HG02798 (cell line): ENCODE measurements at regions not wholly inside any gene's neighbourhood (a gene's known extent, or its start where the extent isn't known, plus 50 kb on each side); places are given as distances from the start of the nearest gene placed in this dataset.
"Not testable (repeated sequence)": the region's sequence is repeated elsewhere in the genome, so short reads cannot be mapped to it uniquely, and the experiment has no call there.

Experiments used
- ATAC-seq: cut with Tn5 transposase; IDR thresholded peaks from one replicate; pipeline ENCODE4 v1.9.1; 2021; ENCODE audit warnings: mild to moderate bottlenecking; ENCODE audit not compliant: unreplicated experiment, poor library complexity

DNA sequence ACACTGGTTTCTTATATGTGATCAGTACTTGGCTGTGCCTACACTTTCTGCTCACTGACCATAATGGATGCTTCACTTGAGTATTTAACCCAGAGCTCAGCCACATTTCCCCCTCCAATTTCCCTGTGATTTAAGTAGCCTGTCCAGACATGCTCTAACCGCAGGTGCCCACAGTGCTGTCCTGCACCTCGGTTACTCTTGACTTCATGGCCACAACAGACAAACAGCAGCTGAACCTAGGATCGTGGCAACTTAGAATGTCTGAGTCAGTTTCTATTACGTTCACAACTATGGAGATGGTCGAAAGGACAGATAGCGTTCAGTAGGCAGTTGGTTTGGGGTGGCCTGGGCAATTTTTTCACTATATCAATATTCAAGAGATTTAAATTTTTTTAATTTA is 306.9 kb upstream of the SGK1 start:
- no peak for ATAC-seq

DNA sequence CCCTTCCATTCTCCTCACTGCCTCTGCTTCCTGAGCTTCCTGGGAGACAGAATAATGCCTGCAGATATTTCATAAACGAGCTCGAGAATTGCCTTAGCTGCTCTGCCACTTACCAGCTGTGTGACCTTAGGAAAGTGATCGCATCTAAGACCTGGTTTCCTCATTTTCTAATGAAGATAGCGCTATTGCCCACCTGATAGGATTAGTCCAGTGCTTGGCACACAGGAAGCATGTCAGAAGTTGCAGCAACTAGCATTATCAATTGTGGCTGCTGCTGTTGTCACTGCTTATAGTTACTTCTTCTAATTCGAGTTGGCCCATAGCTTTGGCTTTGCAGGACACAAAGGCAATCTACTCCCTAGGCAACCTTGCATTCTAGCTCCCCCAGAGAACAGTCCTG is 305.5 kb upstream of the SGK1 start:
- no peak for ATAC-seq

DNA sequence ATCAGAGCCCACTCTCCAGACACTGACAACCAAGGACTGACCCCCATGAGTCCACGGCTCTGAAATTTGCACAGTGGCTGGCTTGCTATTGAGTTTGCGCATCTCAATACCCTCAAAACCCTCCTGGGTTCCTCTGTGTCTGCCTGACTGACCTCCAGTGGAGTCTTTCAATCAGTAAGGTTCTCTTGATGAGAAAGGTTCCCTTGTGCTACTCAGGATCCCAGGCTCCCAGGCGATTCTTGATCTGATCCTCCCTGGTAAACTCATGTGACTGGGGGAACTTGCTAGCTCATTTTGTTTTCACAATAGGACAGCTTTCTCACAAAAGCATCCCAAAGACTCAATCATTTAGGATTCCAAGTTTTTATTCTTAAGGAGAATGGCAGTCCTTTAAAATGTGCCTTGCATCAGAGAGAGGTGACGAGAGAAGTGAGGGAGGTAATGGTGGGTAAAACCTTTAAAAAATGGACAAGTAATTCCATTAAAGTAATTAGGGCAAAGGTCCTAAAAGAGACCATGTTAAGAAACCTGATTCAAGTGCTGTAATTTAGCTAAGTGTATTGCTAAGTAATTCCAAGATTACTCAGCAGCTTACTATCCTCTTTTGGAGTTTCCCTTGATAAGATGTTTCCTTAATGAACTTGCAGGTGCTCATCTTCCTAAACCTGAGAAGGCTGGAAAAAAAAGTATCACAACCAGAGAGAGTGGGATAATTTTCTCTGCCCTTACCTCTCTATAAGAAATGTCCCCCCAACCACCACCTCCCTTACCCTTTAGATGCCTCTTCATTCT is 304.7 kb upstream of the SGK1 start:
- no peak for ATAC-seq

DNA sequence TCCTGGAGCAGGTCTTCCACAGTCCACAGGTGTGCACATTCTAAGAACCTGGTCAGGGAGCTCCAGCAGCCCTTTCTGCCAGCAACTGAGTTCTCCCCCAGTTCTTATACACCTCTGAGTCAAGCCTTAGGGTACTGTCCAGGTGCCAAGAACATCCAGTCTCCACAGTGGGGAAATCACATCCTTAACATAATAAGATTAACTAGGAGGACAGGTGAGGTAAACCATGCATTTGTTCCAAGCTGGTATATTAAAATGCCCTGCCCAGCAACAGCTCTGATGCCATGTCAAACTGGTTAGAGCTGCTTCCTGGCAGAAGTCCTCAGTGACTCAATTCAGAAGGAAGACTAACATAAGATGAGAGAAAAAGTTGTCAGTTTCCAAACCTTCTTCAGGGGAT is 303.9 kb upstream of the SGK1 start:
- ATAC-seq = no peak

DNA sequence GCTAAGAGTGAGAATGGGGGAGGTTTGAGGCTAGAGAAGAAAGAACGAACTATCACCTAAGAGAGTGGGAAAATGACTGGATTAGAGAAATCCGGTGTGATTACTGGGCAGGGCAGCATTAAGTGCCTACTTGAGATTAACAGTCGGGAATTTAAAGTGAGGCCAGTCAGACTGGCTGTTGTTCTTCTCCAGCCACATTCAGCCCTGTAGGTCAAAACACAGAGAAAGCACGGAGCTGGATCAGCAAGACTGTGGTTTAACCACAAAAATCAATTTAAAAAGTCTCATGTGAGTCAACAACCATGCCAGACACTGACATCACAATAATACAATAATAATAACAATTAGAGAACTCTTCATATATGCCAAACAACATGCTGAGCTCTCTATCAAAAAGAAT is 301.9 kb upstream of the SGK1 start:
- ATAC-seq = no peak

DNA sequence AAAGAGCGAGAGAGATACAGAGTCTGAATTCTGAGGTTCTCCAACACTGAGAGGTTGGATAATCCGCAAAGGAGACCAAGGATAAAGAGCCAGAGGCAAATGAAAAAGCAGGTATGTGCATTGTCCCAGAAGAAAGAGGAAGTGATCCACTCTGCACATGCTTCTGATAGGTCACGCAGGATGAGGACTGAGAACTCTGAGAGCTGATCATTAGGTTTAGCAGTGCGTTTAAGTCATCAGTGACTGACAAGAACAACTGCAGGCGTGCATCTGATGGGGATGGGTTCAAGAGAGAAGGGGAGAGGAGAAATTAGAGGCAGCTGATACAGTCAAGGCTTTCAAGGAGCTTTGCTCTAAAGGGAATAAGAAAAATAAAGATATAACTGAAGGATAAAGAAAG is 301.2 kb upstream of the SGK1 start:
- ATAC-seq = peak; percentile 87

DNA sequence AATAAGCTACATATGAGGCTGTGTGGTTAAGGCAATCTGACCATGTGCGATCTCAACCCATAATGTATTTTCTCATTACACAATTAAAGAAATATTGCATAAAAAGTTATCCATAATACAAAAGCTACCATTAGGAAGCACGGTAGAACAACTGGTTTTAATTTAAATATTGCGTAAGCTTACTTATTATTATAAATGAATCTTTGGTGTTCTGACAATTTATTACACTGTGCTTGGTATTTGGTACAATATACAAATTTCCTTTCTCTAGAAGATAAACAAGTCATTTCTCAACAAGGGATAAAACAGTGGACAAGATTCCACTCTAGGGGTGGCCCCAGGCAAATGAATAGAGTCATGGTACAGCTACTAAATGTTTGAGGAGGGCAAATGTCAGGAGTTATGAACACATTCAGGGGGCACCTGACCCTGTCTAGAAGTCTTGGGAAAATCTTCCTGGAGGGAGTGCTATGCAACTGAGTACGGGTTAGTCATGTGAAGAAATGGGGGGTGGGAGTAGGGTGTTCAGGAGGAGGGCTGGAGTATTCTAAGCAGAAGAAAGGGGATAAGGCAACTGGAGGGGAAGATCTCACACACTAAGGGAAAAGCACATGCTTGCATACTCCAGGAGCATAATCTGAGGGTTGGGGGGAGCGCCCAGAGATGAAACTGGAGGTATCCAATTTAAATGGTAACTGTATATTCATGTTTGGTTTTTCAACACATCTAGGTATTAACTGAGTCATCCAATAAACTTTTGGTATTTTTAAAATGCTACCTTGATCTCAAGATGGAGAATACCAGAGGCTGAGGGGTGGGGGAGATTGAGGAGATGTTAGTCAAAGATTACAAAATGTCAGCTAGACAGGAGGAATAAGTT is 296.9 kb upstream of the SGK1 start:
- no peak for ATAC-seq

DNA sequence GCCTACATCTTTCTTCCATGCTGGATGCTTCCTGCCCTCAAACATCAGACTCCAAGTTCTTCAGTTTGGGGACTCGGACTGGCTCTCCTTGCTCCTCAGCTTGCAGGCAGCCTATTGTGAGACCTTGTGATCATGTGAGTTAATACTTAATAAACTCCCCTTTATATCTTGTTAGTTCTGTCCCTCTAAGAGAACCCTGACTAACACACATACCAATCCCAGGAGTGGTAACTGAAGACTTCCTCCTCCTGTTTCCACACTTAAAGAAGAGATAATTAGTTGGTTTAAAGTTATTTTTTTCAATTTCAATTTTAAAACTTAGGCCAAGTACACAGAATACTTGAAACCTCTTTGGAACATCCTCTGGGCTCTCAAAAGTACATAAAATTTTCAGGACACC is 294.2 kb upstream of the SGK1 start:
- not testable (repeated sequence) for ATAC-seq

DNA sequence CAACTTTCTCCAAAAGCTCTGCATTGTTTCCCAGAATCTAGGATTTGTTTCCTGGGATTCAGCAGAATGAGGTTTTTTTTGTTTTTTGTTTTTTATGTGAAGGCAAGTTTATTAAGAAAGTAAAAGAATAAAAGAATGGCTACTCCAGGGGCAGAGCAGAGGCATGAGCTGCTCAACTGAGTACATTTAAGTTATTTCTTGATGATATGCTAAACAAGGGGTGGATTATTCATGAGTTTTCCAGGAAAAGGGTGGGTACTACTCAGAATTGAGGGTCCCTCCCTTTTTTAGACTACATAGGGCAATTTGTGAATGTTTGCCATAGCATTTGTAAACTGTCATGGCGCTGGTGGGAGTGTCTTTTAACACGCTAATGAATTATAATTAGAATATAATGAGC is 292.5 kb upstream of the SGK1 start:
- ATAC-seq = no peak

DNA sequence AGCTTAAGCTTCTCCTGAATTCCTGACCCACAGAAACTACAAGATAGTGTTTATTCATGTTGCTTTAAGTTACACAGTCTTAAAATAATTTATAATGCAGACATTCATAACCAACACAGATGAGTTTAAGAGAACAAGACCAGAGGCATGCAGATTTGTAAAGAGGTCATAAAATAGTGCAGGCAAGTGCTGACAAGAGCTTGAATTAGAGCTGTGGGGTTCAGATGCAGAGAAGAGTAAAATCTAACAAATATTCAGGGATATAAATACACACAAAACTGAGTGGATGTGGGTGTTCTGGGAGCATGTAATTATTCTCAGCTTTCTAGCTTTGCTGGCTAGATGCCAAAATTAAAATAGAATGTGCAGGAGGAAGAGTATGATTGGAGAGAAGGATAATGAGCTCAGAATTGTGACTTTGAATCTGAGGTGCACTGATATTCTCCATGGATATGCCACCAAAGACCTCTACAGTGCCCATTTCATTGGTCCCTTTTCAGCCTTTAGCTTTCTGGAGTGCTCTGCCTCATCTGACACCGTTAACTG is 291.9 kb upstream of the SGK1 start:
- ATAC-seq = no peak

DNA sequence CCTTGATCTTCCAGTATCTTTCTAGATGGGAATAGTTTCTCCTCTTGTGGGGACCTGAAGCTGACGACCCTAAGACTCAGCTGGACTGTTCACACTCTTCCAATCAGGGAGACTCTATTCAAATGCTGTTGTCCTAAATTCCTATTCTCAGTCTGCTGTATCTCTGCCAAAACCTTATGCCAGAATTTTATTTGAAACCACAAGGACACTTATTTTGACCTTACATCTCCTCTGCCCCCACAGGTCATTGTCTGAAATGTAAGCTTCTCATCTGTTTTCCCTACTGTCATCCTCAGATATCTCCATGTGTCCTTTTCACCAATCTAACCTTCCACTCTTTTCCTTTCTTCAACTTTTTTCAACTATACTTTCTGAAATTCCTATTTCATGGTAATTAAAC is 289.5 kb upstream of the SGK1 start:
- no peak for ATAC-seq

DNA sequence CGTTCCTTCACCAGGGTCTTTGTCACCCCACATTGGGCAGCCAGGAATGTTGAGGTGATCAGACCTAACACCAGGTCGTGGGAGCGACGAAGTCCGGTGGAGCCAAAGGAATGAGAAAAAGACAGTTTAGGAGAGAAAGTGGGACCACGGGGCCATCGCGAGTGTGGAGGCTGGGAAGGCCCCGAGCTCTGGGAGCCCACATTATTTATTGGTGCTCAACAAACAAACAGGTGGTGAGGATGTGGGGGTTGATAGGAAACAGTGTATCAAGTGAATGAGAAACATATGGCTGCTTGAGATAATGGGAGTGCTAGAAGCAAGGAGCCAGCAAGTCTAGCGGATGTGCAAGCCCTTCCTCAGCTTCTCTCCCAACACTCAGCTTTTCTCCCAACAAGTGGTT is 287.1 kb upstream of the SGK1 start:
- ATAC-seq = no peak

DNA sequence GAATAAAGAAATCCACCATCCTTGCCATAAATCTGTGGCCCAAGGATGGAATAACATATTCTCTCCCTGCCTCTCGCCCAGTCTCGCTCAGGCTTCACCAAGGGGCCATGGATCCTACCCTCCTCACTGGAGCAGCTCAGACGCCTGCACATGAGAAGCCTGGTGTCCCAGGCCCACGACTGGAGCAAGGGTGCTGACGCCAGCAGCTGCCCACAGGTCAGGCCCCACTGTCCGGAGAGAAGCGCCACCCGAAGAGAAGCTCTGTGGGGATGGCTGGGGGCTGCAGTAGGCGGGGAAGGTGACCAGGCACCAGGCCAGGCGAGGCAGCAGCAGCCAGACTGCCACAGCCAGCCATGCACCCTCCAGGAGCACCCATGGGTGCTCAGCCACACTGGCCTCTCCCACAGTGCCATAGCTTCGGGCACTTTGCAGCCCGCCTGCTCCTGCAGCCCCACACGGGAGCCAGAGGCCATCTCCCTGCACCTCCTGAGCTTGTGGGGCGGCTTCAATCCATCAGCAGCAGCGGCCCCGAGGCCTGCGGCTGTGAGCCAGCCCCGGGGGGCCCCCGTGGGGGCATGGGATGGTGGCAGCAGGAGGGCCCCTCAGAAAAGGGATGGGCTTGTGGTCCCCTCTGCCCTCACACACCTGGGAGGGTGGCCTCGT is 286.2 kb upstream of the SGK1 start:
- ATAC-seq = no peak

DNA sequence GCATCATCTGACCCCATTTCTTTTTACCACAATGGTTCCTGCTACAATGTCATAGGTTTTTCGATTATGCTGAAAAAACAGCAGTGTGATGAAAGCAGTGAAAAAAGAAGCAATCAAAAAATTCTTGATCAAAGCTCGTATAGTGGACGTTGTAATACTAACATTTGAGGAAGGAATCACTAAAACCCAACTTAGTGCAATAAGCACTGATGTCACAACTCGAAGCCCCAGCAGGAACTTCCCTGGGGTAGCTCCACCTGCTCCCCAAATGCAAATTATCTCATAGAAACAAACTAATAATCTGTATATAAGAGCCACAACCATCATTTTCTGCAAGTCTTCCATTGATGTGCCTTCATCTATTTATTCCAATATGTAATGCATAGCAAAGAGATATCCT is 285.6 kb upstream of the SGK1 start:
- no peak for ATAC-seq

DNA sequence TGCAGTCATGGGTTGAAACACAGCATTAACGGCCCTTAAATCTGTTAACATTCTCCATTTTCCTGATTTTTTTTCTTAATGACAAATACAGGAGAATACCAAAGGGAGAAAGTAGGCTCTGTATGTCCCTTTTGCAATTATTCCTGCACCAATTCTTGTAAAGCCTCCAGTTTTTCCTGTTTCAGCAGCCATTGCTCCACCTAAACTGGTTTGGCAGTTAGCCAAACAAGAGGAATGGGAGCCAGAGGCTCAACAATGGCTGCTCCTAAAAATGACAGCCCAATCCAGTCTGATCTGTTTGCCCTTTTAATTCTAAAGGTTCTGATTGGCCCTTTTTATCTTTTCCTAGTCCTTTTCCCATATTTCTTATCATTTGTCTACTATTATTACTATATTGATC is 284.2 kb upstream of the SGK1 start:
- no peak for ATAC-seq

DNA sequence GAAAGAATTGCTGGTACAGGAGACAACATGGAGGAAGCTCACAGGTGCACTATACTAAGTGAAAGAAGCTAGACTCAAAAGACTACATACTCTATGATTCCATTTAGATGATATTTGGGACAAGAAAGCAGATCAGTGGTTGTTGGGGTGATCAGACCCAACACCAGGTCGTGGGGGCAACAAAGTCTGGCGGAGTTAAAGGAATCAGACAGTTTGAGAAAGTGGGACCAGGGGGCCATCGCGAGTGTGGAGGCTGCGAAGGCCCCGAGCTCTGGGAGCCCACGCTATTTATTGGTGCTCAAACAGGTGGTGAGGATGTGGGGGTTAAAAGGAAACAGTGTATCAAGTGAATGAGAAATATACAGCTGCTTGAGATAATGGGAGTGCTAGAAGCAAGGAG is 282.8 kb upstream of the SGK1 start:
- no peak for ATAC-seq

DNA sequence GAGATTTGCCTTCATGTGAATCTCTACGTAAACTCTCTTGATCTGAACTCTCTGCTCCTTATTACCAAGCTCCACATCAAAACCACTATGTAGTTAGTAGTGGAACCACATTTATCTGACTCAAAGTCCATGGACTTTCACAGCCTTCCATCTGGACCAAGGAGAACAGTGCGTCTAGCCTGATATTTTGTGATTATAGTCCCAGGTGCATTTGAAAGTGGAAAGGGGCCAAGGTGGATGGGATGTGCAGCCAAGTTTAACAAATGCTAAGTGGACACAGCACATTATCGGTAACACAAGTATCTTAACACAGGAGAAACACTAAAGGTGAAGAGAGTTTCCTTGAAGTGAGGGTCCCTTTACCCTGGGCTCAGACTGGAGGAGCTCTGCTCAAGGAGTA is 281.2 kb upstream of the SGK1 start:
- ATAC-seq = no peak

DNA sequence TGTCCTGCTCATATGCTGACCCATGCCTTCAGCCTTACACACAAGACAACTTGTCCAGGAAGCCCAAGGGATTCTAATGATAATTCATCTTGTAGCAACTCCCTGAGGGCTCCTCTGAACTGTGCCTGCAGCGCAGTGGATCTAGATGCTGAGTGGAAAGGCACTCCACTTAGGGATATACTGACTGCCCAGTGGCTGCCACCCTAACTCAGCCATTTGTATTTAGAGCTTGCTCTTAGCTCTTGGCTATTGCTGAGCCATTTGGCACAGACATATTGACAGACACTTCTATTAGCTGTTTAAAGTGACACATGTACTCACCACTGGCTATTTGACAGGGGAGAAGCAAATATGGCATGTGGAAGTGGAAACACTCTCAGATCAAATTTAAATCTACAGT is 278.3 kb upstream of the SGK1 start:
- ATAC-seq = no peak

DNA sequence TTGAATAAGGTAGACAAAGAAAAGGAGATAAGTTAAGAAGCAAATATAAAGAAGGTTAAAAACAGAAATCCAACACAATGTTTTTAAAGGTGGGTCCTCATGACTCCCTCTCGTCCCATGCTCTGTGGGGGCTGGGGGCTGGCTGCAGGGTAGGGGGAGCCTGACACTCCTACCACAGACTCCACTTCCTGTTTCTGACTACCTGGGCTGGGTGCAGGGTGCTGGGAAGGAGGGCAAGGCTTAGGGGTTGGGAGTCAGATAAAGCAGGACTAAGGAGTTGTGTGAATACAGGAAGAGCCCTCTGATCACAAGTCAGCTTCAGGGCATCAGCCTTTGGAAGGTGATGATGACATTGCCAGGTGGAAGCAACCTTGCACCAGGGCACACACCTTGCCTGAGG is 277.0 kb upstream of the SGK1 start:
- ATAC-seq = no peak

DNA sequence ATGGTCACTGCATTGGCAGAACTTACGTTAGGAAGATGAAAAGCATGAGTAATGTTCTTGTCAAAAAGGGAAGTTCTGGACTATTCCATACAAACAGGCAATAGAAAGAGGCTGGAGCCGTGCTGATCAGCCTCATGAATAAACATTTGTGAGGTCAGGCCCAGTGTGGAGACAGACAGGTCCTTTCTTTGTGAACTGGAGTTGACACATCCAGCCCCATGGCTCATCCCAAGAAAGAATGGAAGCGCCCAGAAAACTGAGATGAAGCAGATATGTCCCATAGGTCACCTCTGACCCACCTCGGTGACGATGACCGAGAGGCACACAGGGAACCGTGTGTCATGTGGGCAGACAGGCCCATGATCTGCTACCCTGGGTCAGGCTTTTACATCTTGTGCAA is 276.0 kb upstream of the SGK1 start:
- ATAC-seq = no peak

DNA sequence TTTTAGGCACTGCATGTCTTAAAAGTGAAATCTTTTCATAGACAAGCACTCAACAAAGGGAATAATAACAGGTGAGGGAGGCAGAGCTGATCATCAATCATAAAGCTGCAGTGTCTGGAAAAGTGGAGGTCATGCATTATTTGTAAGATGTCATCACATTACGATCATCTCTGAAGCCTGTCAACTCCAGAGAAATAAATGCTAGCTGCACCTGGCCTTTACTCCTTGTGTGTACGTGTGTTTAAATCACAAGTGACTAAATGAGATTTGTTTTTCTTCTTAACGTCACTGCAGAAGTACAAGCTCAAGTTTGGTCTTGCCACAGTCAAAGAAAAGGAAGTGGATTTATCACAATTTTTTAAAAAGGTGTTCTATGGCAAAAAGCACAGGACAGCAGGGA is 275.5 kb upstream of the SGK1 start:
- ATAC-seq = no peak
